Neural cell (in vitro differentiated cells): ENCODE measurements at regions not wholly inside any gene's neighbourhood (a gene's known extent, or its start where the extent isn't known, plus 50 kb on each side); places are given as distances from the start of the nearest gene placed in this dataset.

Experiments used
- H2AFZ ChIP-seq: fragments of 200-600, 300-800 bp; sonication (generic), shearing (Covaris generic); 2 replicates; pipeline ENCODE4 v1.6.0; 2014; ENCODE audit warnings: low read depth, mild to moderate bottlenecking, antibody characterized with exemption, low read length, moderate library complexity
- H3F3A ChIP-seq: fragments of 200-600 bp; shearing (Covaris generic); 2 replicates; pipeline ENCODE4 v1.6.1; 2016; ENCODE audit warnings: mild to moderate bottlenecking, moderate library complexity, mixed read lengths, antibody characterized with exemption, low read length; ENCODE audit not compliant: insufficient read depth, poor library complexity, severe bottlenecking
- H3K27ac ChIP-seq: fragments of 200-600, 300-800 bp; sonication (generic), shearing (Covaris generic); 2 replicates; pipeline ENCODE4 v1.5.1; 2014; ENCODE audit warnings: mild to moderate bottlenecking, low read length, moderate library complexity
- H3K27me3 ChIP-seq: fragments of 300-800, 200-600 bp; sonication (generic), shearing (Covaris generic); 2 replicates; pipeline ENCODE4 v1.6.0; 2014; ENCODE audit warnings: mild to moderate bottlenecking, low read depth, low read length, moderate library complexity; ENCODE audit not compliant: insufficient read depth
- H3K36me3 ChIP-seq: fragments of 300-800, 200-600 bp; sonication (generic), shearing (Covaris generic); 2 replicates; pipeline ENCODE4 v1.5.1; 2014; ENCODE audit warnings: mild to moderate bottlenecking, antibody characterized with exemption, low read length, moderate library complexity; ENCODE audit not compliant: insufficient read depth
- H3K4me2 ChIP-seq: fragments of 300-800, 200-600 bp; sonication (generic), shearing (Covaris generic); 2 replicates; pipeline ENCODE4 v1.6.0; 2014; ENCODE audit warnings: mild to moderate bottlenecking, low read length
- H3K4me3 ChIP-seq: fragments of 300-800, 200-600 bp; sonication (generic), shearing (Covaris generic); 2 replicates; pipeline ENCODE4 v1.5.1; 2014; ENCODE audit warnings: mild to moderate bottlenecking, low read length, moderate library complexity
- H3K79me2 ChIP-seq: fragments of 200-600 bp; shearing (Covaris generic); replicated peaks from 2 replicates; pipeline ENCODE4 v1.6.0; 2014; ENCODE audit warnings: mild to moderate bottlenecking, low read length, moderate library complexity; ENCODE audit not compliant: insufficient read depth
- H3K9ac ChIP-seq: fragments of 300-800, 200-600 bp; sonication (generic), shearing (Covaris generic); 2 replicates; pipeline ENCODE4 v1.6.1; 2016; ENCODE audit warnings: mild to moderate bottlenecking, low read length, mixed read lengths
- H3K9me2 ChIP-seq: fragments of 200-600 bp; shearing (Covaris generic); 2 replicates; pipeline ENCODE4 v1.6.1; 2016; ENCODE audit warnings: mild to moderate bottlenecking, low read length, mixed read lengths; ENCODE audit not compliant: insufficient read depth
- H3K9me3 ChIP-seq: fragments of 200-600, 300-800 bp; sonication (generic), shearing (Covaris generic); 2 replicates; pipeline ENCODE4 v1.6.1; 2016; ENCODE audit warnings: mild to moderate bottlenecking, mixed run types, low read length, moderate library complexity, mixed read lengths
- H4K20me1 ChIP-seq: fragments of 200-600 bp; shearing (Covaris generic); 2 replicates; pipeline ENCODE4 v1.6.1; 2016; ENCODE audit warnings: mild to moderate bottlenecking, mixed run types; ENCODE audit not compliant: insufficient read depth
- CTCF ChIP-seq: fragments of 450-650 bp; IDR thresholded peaks from 2 replicates; pipeline ENCODE4 v1.5.1; 2014; ENCODE audit warnings: antibody characterized with exemption, mild to moderate bottlenecking, moderate library complexity; ENCODE audit not compliant: poor library complexity, severe bottlenecking
- EP300 ChIP-seq: fragments of 450-650 bp; conservative IDR thresholded peaks from 2 replicates; pipeline ENCODE4 v1.6.1; 2014; ENCODE audit warnings: antibody characterized with exemption, mild to moderate bottlenecking, moderate library complexity; ENCODE audit not compliant: poor library complexity, severe bottlenecking
- EZH2 ChIP-seq: fragments of 200-600, 300-800 bp; shearing (Covaris generic), sonication (generic); IDR thresholded peaks from 2 replicates; pipeline ENCODE4 v1.6.1; 2014; ENCODE audit warnings: antibody characterized with exemption, low read length, borderline replicate concordance, mild to moderate bottlenecking; ENCODE audit not compliant: insufficient read depth, poor library complexity, severe bottlenecking
- MXI1 ChIP-seq: fragments of 450-650 bp; conservative IDR thresholded peaks from 2 replicates; pipeline ENCODE4 v1.6.1; 2014; ENCODE audit warnings: antibody characterized with exemption, mild to moderate bottlenecking; ENCODE audit not compliant: poor library complexity, severe bottlenecking
- POLR2AphosphoS5 ChIP-seq: IDR thresholded peaks from 2 replicates; pipeline ENCODE4 v1.6.1; 2012
- RAD21 ChIP-seq: fragments of 450-650 bp; conservative IDR thresholded peaks from 2 replicates; pipeline ENCODE4 v1.6.1; 2014; ENCODE audit warnings: antibody characterized with exemption, mild to moderate bottlenecking, moderate library complexity
- REST ChIP-seq: IDR thresholded peaks from 2 replicates; pipeline ENCODE4 v1.6.1; 2012; ENCODE audit warnings: borderline replicate concordance
- SMC3 ChIP-seq: fragments of 450-650 bp; conservative IDR thresholded peaks from 2 replicates; pipeline ENCODE4 v1.6.1; 2014; ENCODE audit warnings: antibody characterized with exemption, mild to moderate bottlenecking, moderate library complexity; ENCODE audit not compliant: poor library complexity
- TAF1 ChIP-seq: IDR thresholded peaks from 2 replicates; pipeline ENCODE4 v1.6.1; 2012; ENCODE audit warnings: low read depth

- Histone ChIP-seq H3K36me3 (no peaks in the 10 kb centered on the region), H3K9me2 (no peaks in the 10 kb centered on the region), H4K20me1 (no peaks in the 10 kb centered on the region), H3K9ac (no peak overlapping the region), H3K27me3 (no peaks in the 10 kb centered on the region), H3K4me2 (no peak overlapping the region), H3K9me3 (no peaks in the 10 kb centered on the region), H2AFZ (no peak overlapping the region), H3K79me2 (no peaks in the 10 kb centered on the region), H3F3A (no peaks in the 10 kb centered on the region), H3K4me3 (no peak overlapping the region), H3K27ac (no peak overlapping the region)
- TF ChIP-seq TAF1 (no peak), SMC3 (no peak), EZH2 (no peak), MXI1 (no peak), CTCF (no peak), EP300 (no peak), RAD21 (no peak), REST (no peak), POLR2AphosphoS5 (no peak)
Observed at GRCh38 chr13:99055281-99055680, 77.4 kb upstream of the DOCK9 start.

GRCh38 chr13:99055735-99056134 is 77.9 kb upstream of the DOCK9 start:
- Histone ChIP-seq H4K20me1 (no peaks in the 10 kb centered on the region), H3K9me2 (no peaks in the 10 kb centered on the region), H3K36me3 (no peaks in the 10 kb centered on the region), H3K4me3 (no peak overlapping the region), H3K27ac (no peak overlapping the region), H3K27me3 (no peaks in the 10 kb centered on the region), H3F3A (no peaks in the 10 kb centered on the region), H3K9ac (no peak overlapping the region), H3K9me3 (no peaks in the 10 kb centered on the region), H3K79me2 (no peaks in the 10 kb centered on the region), H3K4me2 (no peak overlapping the region), H2AFZ (no peak overlapping the region)
- TF ChIP-seq EZH2 (no peak), TAF1 (no peak), MXI1 (no peak), EP300 (no peak), POLR2AphosphoS5 (no peak), REST (no peak)
